NCI-H82 (cell line): ENCODE measurements at regions not wholly inside any gene's neighbourhood (a gene's known extent, or its start where the extent isn't known, plus 50 kb on each side); places are given as distances from the start of the nearest gene placed in this dataset.

ENCODE experiments used
- DNase-seq: peaks from one replicate; lab custom pipeline; 2025; lab: John Stamatoyannopoulos, UW

DNA sequence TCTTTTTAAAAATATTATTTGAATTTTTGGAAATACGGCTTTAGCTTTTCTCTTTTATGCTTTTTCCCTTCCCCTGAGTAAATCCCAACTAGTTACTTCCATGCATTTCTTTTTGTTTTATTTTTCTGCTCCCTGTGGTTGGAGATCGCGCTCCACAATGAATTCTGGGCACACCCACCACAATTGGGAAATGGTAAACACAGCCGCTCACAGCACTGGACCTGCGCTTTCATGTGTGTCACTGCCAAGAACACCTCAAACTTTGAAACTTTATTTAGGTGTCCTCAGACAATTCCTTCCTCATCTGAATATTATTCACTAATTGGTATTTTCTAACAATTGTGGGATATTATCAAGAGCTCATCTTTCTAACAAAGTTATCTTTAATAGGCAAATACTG, 82.8 kb upstream of the TMEM18 start:
- no peak for DNase-seq

DNA sequence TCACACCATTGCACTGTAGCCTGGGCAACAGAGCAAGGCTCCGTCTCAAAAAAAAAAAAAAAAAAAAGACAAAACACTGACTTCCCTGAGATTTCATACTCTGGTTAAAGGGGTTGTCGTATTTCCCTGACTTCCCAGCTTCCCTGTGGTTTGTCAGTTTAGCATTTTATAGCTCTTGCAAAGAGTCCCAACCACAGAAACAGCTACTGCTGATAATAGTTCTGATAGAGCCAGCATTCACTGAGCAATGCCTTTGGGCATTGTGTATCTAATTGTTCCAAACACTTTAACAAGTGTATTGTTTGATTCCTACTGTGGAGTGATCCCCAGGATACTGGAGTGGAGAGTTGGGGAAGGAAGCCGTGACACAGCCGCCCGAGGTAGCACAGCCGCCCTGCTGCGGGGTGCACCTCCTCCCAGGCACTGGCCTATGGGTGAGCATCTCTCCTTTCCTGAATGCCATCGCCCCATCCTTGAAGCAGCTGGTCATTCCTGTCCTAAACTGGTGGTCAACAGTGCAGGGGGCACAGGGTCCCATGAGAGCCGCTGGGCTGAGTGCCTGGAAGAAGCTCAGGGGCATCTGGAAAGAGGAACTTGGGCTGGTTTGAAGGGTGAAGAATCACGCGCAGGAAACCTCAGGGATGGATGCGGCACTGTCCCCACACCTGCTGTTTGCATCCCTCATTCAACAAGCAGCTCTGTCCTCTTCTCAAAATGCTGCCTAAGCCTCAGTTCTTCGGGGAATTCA, 81.0 kb upstream of the TMEM18 start:
- DNase-seq: no peak

DNA sequence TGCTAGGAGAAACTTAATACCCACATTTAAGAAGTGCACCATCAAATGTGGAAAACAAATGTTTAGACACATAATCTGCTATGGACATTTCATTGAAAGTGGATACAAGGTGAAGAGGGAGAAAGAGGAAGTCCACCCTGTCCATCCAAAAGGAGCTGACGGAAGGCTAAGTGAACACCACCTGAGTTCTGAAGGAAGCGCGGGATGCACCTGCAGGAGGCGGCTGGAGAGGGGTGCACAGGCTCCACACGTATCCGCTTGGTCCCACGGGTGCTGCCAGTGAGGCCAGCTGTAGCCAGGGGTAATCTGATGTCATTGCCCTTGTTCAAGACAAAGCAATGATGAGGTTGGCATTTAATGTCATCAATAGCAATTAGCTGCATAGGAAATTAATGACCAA, 75.9 kb upstream of the TMEM18 start:
- no peak for DNase-seq

DNA sequence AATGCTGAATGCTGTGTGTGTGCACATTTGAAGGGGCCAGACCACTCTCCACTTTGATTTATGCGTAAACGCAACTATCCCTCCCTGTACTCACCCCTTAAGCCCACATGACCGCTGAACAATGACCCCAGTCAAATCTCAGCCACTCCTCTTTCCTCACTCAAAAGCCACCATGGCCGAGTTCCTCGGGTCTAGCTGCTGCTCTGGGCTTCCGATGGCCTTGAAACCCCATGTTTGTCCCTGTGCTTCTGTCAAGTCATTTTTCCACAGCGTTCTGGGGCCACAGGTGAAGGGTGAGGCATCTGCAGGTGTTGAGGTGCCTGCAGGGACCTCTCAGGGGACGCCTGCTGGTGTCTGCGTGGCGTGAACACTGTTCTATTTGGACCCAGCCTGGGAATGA, 74.3 kb upstream of the TMEM18 start:
- DNase-seq: no peak

DNA sequence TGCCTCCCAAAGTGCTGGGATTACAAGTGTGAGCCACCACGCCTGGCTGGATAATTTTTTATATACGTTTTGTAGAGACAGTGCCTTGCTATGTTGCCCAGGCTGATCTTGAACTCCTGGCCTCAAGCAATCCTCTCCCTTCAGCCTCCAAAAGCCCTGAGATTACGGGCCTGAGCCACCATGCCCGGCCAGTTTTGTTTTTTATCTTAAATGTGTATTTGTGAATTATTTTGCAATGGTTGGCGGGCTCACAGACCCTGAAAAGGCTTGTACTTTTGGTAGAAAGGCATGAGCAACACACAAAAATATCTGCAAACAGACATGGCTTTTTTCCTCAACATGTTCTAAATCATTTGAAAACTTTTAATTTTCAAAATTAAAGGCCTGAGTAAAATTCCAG, 73.4 kb upstream of the TMEM18 start:
- DNase-seq: no peak

DNA sequence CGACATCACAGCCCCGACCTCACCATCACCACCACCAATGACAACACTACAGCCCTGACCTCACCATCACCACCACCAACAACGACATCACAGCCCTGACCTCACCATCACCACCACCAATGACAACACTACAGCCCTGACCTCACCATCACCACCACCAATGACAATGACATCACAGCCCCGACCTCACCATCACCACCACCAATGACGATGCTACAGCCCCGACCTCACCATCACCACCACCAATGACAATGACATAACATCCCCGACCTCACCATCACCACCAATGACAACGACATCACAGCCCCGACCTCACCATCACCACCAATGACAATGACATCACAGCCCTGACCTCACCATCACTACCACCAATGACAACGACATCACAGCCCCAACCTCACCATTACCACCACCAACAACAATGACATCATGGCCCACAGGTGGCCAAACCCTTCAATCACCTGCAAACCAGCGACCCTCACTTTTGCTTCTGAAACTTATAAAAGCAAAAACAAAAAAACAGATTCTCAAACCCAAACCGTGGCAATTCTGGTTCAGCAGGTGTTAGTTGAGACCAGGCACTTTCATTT, 70.7 kb upstream of the TMEM18 start:
- DNase-seq: no peak

DNA sequence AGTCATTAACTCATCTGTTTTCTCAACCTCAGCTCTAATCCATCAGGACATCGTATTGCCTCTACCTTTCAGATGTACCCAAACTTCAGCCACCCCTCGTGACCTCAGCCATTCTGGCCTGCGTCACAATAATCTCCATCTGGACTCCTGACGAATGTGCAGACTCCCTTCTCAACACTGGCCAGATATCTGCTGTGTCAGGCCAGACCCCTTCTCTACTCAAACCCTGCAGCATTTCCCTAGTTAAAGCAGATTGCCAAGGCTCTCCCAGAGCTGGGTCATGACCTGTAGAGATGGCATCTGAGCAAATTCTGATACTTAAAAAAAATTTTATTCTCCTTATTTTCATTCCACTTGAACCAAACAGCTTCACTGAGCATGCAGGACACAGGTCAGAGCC, 69.5 kb upstream of the TMEM18 start:
- no peak for DNase-seq

DNA sequence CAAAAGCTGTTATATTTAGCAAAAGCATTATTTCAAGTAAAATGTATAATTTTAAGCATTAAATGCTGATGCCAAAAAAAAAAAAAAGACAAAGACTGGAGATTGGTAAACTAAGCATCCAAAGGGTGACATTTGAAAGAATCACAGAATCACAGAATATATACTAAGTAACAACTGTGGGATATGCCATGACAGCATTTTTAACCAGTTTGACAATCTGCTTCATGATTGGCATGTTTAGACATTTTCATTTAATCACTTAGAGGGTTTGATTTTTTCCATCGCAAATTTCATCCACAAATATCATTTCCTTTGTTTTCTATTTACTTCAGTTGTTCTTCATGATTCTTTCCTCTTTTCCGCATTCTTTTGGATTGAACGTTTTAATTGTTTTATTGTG, 66.9 kb upstream of the TMEM18 start:
- DNase-seq: no peak

DNA sequence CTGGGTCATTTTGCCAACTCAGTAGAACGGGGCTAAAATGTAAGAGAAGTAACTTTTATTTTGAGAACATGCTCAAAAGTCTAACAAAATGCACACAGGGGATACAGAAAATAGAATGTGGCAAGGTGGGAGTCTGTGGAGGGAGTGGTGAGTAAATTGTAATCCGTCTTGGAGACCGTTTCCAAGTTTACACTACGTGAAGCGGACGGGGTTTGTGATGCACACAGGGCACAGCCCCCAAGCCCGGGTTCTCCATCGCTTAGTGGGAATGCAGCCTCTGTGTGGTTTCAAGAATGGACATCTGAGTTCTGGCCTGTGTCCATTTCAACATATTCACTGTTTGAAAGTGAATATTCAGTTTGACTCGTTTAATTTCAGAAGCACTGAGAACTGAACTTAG, 65.0 kb upstream of the TMEM18 start:
- DNase-seq: no peak

DNA sequence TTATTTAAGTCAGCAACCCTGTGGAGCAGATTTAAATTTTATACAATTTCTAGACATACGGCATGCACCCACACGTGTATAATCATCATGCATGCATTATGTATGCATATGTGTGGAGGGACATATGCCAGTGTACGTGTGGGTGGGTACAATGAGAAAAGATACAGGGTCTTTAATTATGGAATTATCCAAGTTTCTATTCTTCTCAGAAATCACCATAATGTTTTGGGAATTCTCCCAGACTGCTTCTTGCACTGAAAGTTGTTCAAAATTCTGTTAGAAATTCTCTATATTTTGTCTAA, 63.9 kb upstream of the TMEM18 start:
- no peak for DNase-seq

DNA sequence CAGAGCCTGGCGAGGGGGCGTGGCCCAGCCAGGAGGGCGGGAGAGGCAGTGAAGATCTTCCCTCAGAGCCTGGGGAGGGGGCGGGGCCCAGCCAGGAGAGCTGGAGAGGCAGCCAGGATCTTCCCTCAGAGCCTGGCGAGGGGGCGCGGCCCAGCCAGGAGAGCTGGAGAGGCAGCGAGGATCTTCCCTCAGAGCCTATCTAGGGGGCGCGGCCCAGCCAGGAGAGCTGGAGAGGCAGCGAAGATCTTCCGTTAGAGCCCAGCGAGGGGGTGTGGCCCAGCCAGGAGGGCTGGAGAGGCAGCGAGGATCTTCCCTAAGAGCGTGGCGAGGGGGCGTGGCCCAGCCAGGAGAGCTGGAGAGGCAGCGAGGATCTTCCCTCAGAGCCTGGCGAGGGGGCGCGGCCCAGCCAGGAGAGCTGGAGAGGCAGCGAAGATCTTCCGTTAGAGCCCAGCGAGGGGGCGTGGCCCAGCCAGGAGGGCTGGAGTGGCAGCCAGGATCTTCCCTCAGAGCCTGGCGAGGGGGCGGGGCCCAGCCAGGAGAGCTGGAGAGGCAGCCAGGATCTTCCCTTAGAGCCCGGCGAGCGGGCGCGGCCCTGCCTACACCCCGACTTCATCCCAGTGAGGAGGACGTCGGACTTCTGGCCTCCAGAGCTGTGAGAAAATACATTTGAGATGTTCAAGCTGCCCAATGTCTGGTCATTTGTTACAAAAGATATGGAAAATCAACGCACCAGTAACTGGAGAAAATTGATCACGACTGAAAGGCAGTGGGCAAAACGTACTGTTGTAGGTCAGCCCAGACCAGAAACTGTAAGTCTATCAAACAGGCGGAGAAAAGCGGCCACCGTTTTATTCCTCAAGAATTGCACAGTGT, 63.4 kb upstream of the TMEM18 start:
- DNase-seq: peak; percentile 98

DNA sequence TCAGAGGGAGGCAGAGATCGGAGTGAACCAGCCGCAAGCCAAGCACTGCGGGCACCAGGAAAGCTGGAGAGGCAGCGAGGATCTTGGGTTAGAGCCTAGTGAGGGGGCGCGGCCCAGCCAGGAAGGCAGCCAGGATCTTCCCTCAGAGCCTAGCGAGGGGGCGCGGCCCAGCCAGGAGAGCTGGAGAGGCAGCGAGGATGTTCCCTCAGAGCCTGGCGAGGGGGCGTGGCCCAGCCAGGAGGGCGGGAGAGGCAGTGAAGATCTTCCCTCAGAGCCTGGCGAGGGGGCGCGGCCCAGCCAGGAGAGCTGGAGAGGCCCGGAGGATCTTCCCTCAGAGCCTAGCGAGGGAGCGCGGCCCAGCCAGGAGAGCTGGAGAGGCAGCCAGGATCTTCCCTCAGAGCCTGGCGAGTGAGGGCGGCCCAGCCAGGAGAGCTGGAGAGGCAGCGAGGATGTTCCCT, 62.7 kb upstream of the TMEM18 start:
- DNase-seq: peak; percentile 86

DNA sequence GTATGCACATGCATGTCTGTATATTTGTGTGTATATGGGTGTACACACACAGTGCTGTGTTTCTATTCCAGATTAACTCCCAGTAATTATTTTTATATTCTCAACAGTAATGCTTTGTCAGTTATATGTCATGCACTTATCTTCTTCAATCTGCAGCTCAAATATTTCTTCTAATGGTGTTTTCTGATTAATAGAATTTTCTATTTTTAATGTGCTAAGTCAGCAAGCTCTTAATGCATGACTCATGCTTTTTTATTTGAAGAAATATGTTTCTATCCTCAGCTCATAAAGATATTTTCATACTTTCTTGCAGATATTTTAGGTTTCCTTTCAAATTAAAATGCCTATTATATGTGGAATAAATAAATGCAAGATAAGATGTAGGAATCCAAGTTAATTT, 59.7 kb upstream of the TMEM18 start:
- DNase-seq: no peak

DNA sequence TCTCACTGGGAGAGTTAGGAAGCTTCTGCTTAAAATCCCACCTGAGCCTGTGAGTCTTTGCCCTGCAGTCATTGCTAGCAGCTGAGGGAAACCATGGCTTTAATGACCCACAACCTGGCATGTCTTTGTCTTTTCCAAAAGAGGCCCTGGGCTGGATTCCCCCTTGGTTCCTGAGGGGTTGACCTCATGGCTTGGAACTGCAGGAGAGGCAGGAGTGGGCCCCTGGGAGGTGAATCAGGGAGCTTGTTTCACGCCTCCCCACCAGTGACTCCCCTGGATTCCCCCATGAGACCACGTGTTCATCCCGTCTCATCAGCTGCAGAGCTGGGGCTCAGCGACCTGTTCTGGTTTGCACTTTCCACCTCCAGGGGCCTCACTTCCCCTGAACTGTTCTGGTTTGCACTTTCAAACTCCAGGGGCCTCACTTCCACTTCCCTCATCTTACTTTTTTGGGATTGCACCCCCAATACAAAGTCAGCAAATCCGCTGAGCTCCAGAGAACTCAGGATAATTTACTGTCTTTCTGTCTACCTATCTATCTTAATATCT, 58.5 kb upstream of the TMEM18 start:
- DNase-seq: no peak

DNA sequence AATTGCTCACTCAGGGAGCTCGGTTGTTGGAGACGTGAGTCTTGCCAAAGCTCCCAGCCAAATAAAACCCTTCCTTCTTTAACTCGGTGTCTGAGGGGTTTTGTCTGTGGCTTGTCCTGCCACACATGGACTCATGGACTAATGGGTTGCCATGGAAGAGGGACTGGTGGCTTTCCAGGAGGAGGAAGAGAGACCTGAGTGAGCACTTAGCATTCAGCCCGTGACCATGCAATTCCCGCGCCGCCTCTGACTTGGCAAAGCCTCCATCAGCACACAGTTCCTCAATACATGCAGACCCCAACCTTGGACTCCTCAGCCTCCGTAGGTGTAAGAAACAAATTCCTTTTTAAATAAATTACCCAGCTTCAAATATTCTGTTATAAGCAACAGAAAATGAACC, 57.3 kb upstream of the TMEM18 start:
- no peak for DNase-seq

DNA sequence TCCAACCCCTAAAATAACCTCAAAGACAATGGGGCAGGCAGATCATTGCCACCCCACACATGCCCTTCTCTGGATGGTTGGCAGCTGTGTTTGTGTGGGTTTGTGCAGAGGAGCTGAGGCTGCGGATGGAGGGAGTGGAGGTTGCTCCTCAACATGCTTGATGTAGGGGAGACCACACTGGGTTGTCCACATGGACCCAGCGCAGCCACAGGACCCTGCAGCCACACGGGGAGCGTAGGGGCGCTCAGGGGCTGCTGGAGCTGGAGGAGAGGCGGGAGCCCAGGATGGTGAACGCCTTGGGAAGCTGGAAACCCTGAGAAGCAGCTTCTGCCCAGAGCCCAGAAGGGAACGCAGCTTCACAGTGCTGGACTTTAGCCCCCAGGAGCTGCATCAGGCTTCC, 56.3 kb upstream of the TMEM18 start:
- DNase-seq: no peak

DNA sequence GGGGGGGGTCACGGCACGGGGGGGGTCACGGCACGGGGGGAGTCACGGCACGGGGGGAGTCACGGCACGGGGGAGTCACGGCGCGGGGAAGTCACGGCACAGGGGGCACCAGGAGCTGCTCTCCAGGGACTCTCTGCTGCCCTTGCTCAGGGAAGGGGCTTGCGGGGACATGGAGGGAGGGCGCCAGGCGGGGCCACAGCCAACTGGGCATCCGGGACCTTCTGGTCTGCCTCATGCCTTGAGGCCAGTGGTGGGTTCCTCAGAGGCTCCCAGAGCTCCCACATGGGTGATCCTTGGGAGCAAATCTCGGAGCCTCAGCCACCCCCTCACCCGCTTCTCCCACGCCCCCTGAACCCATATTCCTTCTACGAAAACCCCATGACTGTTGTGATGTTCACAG, 55.8 kb upstream of the TMEM18 start:
- DNase-seq: no peak

DNA sequence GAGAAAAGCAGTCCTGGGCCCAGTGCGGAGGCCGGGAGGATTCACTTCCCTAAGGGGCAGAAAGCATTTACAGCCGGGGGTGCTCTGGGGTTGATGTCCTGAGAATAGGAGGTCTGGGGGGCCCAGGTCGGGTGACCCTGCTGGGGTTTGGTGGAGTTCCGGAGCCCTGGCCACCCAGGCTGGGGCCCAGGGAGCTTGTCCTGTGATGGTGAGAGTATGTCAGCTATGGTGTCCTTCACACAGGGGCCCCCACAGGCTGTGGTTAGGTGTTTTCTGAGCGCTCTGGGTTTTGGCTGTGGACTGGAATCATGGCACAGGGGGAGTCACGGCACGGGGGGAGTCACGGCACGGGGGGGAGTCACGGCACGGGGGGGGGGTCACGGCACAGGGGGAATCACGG, 54.5 kb upstream of the TMEM18 start:
- DNase-seq: no peak

DNA sequence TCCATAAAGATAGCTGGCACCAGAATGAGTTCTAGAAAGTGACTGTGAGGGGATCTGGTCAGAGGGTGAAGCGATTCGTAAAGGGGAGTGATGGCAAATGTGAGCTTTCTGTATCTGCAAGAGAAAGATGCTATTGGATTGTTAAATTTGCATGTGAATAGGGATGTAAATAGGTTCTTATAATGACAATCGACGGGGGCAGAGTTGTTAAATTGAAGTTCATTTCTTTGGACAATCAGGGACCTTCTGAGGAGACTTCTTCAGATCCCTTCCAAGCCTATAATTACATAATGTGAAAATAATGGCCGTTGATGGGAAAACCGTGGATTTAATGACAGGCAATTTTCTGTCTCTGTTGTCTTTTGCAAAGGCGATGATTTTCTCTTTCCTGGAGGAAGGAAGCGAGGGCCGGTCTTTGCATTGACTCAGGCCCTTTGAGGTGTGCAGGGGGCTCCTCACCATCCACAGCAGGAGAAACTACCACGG, 52.2 kb upstream of the TMEM18 start:
- no peak for DNase-seq

DNA sequence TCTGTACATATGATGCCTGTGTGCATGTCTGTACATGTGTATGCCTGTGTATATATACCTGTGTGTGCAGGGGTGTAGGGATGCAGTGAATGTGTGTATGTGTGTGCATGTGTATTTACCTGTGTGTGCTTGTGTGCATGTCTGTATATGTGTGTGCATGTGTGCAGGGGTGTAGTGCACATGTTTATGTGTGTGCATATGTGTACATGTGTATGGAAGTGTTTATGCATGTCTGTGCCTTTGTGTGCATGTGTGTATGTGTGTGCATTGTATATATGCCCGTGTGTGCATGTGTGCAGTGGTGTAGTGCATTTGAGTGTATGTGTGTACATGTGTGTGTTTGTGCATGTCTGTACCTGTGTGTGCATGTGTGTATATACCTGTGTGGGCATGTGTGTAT, 51.0 kb upstream of the TMEM18 start:
- DNase-seq: no peak

DNA sequence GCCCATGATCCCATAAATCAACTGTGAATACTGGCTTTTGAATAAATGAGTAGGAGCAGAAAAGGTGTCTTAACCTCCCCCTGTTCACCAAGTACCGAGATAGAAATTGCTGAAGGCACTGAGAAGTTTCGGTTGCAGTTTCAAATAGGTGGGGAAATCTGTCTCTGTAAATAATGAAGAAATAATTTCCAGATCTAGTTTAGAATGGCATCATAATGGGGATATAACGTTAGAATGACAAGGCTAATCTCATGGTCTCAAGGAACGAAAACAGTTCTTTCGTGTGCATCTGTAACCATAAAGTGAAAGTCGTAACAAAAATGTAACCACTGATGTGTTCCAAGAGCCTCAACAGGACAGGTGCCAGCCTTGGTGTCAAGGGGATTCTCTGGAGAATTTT, 49.9 kb upstream of the TMEM18 start:
- DNase-seq: no peak
